Memory B cell (primary cell): ENCODE measurements at regions not wholly inside any gene's neighbourhood (a gene's known extent, or its start where the extent isn't known, plus 50 kb on each side); places are given as distances from the start of the nearest gene placed in this dataset.

Experiments
- ATAC-seq: fragments of 150-1000 bp; cut with Tn5 transposase; 2 replicates; pipeline ENCODE4 v1.10.0; 2021; ENCODE audit warnings: low read depth, mild to moderate bottlenecking, moderate library complexity
- DNase-seq, 2 donors: peaks; one replicate each; pipeline ENCODE4 v3.0.0; 2022; ENCODE audit warnings: low spot score in 2 of 2
- H3K27ac Mint-ChIP-seq: one replicate; pipeline ENCODE4 v1.8.0; 2022; ENCODE audit warnings: mild to moderate bottlenecking, moderate library complexity, mixed read lengths
- H3K27me3 Mint-ChIP-seq: one replicate; pipeline ENCODE4 v1.8.0; 2022; ENCODE audit warnings: mixed read lengths
- H3K36me3 Mint-ChIP-seq: one replicate; pipeline ENCODE4 v1.8.0; 2022; ENCODE audit warnings: mild to moderate bottlenecking, mixed read lengths
- H3K4me1 Mint-ChIP-seq: one replicate; pipeline ENCODE4 v1.8.0; 2022; ENCODE audit warnings: mixed read lengths
- H3K4me3 Mint-ChIP-seq: one replicate; pipeline ENCODE4 v1.8.0; 2022; ENCODE audit warnings: mild to moderate bottlenecking, moderate library complexity, mixed read lengths
- H3K9me3 Mint-ChIP-seq: one replicate; pipeline ENCODE4 v1.8.0; 2022; ENCODE audit warnings: mixed read lengths

DNA sequence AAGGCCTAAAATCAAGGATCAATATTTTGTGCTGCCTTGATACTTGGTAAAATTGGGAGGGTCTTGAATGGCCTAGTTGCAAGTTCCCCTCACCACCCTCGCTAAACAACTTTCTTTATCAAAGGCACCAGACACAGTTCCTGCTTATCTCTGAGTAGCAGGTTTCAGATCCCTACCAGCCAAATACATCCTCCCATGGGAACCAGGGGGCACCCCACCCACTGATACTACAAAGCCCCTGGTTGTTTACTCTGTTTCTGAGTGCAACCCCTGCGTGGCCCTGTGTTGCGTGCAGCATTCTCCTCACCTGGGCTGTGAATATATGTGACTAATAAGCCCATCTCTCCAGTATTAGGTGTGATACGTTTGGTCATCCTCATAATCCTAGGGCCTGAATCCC, 314.9 kb downstream of the DRD1 start:
- H3K27me3 Mint-ChIP-seq = no peaks in the 10 kb centered on the region
- H3K4me3 Mint-ChIP-seq = no peak overlapping the region
- ATAC-seq (no peak), DNase-seq (no peak)
- no peaks in the 10 kb centered on the region for H3K4me1 Mint-ChIP-seq
- H3K9me3 Mint-ChIP-seq = peaks cover 4% of the 10 kb centered on the region
- H3K27ac Mint-ChIP-seq = no peak overlapping the region
- H3K36me3 Mint-ChIP-seq = no peaks in the 10 kb centered on the region

DNA sequence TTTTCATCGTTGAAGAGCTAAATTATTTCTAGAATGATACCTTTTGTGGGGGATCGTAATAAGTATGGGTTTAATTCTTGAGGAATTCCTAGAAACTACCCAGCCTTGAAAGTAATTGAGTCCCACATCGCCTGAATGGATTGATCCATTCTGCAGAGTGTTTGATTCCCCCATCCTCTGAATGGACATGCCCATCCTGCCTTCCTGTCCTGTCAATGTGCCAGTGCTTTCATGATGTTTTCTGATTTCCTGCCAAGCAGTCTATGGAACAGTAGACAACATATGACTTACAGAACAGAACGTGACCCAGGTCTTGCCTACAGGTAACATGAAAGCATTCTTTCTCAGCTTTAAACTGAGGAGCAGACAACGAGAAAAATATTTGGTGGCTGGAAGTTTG, 319.2 kb downstream of the DRD1 start:
- Mint-ChIP-seq H3K27me3 (no peaks in the 10 kb centered on the region), H3K27ac (no peak overlapping the region), H3K4me3 (no peak overlapping the region), H3K36me3 (no peaks in the 10 kb centered on the region), H3K4me1 (no peaks in the 10 kb centered on the region), H3K9me3 (no peaks in the 10 kb centered on the region)
- no peak for DNase-seq
- no peak for ATAC-seq

DNA sequence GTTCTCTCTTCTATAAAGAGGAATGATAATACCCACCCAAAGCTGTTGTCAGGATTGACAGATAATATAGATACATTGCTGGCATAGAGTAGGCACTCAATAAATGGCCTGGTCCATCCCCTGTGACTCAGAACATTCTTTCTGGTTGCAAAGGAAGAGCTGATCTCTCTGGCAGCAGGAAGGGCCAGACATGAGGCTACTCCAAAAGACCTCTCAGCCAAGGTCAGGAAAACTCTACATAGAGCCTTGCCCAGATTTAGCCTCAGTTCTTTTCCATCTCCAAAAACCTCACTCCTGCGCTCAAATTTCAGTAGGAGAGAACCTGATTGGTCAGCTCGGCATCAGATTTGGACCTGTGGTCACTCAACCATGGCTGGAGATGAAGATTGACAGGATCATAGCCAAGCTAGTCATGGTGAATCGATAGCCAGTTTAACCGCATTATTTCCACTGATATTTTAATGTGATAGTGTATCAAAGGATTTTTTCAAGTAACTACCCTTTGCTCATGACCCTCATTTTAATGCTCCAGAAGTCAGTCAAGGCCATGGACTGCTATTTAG, 319.6 kb downstream of the DRD1 start:
- Mint-ChIP-seq H3K27me3 (no peaks in the 10 kb centered on the region), H3K4me1 (no peaks in the 10 kb centered on the region), H3K9me3 (no peaks in the 10 kb centered on the region), H3K36me3 (no peaks in the 10 kb centered on the region), H3K27ac (no peak overlapping the region), H3K4me3 (no peak overlapping the region)
- DNase-seq (no peak), ATAC-seq (no peak)

DNA sequence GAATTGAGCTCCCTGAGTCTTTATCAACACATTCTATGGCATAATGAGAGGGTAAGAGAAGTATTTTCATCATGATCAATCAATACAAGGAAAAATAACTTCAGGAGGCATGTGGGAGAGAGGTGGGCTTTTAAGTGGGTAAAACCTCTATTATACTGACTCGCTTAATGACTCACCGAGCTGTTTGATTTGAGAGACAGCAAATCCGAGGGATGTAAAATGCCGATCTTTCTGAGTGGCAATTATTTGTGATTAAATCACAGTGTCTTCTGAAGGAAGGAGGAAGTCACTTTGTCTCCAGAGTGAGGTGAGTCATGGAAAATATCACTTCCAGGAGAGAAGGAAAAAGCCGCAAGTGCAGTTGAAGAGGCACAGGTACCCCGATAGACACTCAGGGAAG, 320.4 kb downstream of the DRD1 start:
- ATAC-seq = no peak
- H3K4me1 Mint-ChIP-seq = no peaks in the 10 kb centered on the region
- no peaks in the 10 kb centered on the region for H3K27me3 Mint-ChIP-seq
- no peak overlapping the region for H3K27ac Mint-ChIP-seq
- H3K9me3 Mint-ChIP-seq = no peaks in the 10 kb centered on the region
- no peak for DNase-seq
- no peaks in the 10 kb centered on the region for H3K36me3 Mint-ChIP-seq
- H3K4me3 Mint-ChIP-seq = no peak overlapping the region

DNA sequence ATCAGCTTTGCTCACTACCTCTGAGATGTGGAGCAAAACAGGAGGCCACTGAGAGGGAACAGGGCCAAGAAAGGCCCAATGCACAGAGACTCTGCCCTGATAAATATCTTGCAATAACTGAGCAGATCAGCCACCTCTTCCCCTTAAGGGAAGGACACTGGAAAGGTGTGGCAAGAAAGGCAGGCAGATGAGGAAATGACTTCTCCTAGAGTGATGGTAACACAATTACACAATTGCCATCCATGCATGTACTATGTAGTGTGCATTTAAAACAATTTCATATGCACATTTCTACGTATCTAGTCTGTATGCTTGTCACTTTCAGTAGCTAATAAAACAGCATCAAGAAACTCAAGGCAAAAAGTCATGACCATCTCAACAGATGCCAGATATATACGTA, 322.5 kb downstream of the DRD1 start:
- Mint-ChIP-seq H3K27ac (no peak overlapping the region), H3K27me3 (peaks cover 2% of the 10 kb centered on the region), H3K9me3 (no peaks in the 10 kb centered on the region), H3K4me1 (no peaks in the 10 kb centered on the region), H3K36me3 (no peaks in the 10 kb centered on the region), H3K4me3 (no peak overlapping the region)
- DNase-seq (no peak), ATAC-seq (no peak)

DNA sequence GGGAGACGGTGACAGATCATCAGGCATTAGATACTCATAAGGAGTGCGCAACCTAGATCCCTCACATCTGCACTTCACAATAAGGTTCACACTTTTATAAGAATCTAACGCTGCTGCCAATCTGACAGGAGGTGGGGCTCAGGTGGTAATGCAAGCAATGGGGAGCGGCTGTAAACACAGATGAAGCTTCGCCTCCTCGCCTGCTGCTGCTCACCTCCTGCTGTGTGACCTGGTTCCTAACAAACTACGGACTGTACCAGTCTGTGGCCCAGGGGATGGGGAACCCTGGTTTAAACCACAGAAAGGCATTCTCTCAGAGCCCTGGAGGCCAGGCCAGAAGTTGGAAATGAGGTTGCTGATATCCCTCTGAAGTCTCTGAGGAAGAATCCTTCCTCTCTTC, 323.6 kb downstream of the DRD1 start:
- Mint-ChIP-seq H3K27ac (no peak overlapping the region), H3K27me3 (peaks cover 2% of the 10 kb centered on the region), H3K4me3 (no peak overlapping the region), H3K36me3 (no peaks in the 10 kb centered on the region), H3K9me3 (no peaks in the 10 kb centered on the region), H3K4me1 (no peaks in the 10 kb centered on the region)
- ATAC-seq (no peak), DNase-seq (no peak)

DNA sequence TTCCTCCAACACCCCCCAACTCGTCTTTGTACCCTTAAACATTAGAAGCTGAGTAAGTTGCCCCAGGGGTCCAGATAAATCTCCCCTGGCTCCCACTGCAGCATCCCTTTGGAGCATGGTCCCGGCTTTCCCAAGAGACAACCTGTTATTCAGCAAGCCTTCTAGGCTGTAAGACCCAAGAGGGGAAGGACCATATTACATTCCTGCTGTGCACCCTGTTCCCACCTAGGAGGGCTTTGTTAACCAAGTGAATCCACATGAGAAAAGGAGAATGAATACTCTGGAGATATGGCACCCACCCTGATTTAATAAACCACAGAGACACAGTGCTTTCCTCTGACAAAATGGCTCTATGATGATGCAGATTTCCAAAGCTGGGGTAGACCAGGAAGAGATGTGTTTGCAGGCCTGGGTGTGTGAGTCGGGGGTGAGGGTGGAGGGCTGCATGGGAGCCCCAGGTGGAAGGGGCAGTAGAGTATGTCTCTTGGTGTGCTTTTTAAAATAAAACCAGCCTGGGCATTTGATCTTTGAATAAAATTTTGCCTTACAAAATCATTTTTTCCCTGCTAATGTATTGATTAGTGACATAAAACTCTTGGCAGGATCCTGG, 325.2 kb downstream of the DRD1 start:
- H3K4me3 Mint-ChIP-seq = no peak overlapping the region
- ATAC-seq (no peak), DNase-seq (no peak)
- no peaks in the 10 kb centered on the region for H3K36me3 Mint-ChIP-seq
- H3K4me1 Mint-ChIP-seq = no peaks in the 10 kb centered on the region
- H3K27ac Mint-ChIP-seq = no peak overlapping the region
- H3K27me3 Mint-ChIP-seq = peaks cover 4% of the 10 kb centered on the region
- H3K9me3 Mint-ChIP-seq = peaks cover 2% of the 10 kb centered on the region

DNA sequence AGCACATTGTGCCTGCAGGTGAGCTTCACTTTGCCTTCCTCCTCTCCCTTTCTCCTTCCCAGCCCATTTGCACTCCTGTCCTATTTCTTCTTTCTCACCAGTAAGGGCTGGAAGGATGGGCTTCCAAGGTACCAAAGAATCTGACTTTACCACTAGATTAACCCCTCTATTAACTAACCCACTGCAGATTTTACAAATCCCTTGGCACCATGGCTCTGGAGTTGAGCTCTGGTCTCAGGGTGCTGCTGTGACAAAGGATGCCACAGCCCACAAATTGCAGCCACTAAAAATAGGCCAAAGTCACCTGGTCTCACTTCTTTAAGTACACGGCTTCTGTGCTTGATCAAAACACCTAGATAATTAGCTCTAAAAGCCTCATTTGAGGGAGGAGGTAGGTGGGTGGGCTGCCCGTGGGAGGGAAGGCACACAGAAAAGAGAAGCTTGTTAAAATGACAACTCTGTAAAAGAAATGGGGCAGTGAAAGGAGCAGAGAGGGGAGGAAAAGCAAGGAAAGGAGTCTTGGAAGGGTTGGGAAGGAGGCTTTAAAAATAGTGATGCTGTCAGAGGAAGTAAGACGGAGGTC, 327.4 kb downstream of the DRD1 start:
- no peak for ATAC-seq
- Mint-ChIP-seq H3K4me1 (no peaks in the 10 kb centered on the region), H3K9me3 (peaks cover 2% of the 10 kb centered on the region), H3K4me3 (no peak overlapping the region), H3K36me3 (no peaks in the 10 kb centered on the region), H3K27ac (no peak overlapping the region), H3K27me3 (peaks cover 4% of the 10 kb centered on the region)
- no peak for DNase-seq

DNA sequence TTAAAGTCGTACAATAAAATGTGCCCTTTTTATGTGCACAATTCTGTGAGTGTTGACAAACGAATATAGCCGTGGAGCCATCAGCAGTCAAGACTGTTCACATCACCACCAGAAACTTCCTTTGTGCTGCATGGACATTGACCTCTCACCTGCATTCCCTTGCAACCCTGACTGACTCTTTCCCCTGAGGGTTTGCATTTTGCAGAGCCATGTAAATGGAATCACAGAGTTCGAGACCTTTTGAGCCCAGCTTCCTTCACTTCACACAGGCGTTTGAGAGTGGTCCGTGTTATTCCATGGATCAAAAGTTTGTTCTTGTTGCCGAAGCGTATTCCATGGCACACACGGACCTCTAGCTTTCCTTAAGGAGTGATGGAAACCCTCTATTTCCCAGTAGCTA, 328.2 kb downstream of the DRD1 start:
- Mint-ChIP-seq H3K4me1 (no peaks in the 10 kb centered on the region), H3K4me3 (no peak overlapping the region), H3K27ac (no peak overlapping the region), H3K36me3 (no peaks in the 10 kb centered on the region), H3K9me3 (peaks cover 2% of the 10 kb centered on the region), H3K27me3 (peaks cover 4% of the 10 kb centered on the region)
- ATAC-seq = no peak
- DNase-seq = no peak

DNA sequence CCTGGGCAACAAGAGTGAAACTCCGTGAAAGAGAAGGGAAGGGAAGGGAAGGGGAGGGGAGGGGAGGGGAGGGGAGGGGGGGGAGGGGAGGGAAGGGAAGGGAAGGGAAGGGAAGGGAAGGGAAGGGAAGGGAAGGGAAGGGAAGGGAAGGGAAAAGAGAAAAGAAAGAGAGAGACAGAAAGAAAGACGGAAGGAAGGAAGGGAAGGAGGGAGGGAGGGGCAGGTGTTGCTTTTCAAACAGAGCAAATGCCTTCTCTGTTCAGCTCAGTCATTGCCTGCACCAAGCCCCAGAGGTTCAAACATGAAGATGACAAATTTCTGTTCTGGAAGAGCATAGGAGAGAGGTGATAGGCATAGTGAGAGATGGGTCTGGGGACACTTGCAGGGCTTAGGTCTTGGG, 330.0 kb downstream of the DRD1 start:
- DNase-seq = no peak
- H3K9me3 Mint-ChIP-seq = peaks cover 4% of the 10 kb centered on the region
- H3K27ac Mint-ChIP-seq = no peak overlapping the region
- H3K27me3 Mint-ChIP-seq = peaks cover 4% of the 10 kb centered on the region
- no peak for ATAC-seq
- no peaks in the 10 kb centered on the region for H3K4me1 Mint-ChIP-seq
- no peaks in the 10 kb centered on the region for H3K36me3 Mint-ChIP-seq
- H3K4me3 Mint-ChIP-seq = no peak overlapping the region

DNA sequence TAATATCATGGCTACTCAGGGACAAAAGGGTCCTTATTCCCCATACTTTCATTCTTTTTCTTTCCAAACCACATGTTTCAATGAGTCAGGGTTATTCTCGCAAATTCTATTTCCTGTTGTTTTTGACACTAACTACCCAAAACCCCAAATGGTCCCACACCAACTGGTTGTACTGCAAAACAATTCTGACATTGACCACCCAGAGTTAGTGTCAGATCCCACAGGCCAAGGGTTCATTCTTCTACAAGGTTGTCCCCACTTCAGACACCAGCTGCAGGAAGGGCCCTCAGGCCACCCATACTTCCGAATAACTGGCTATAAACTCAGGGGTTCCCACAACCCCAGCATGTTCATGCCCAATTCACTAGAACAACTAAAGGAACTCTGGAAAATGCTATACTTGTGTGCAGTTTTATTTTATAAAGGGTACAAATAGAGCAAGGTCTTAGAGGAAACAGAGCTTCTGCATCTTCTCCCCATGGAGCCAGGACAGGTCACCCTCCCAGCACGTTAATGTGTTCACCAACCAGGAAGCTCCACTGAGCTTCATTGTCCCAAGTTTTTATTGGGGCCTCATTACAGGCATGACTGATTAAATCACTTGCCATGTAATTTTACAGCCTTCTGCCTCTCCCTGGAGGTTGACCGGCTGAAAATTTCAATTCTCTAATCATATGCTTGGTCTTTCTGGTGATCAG, 334.8 kb downstream of the DRD1 start:
- H3K27ac Mint-ChIP-seq = no peak overlapping the region
- H3K9me3 Mint-ChIP-seq = peaks cover 2% of the 10 kb centered on the region
- ATAC-seq = no peak
- H3K4me1 Mint-ChIP-seq = no peaks in the 10 kb centered on the region
- no peak overlapping the region for H3K4me3 Mint-ChIP-seq
- no peaks in the 10 kb centered on the region for H3K27me3 Mint-ChIP-seq
- H3K36me3 Mint-ChIP-seq = no peaks in the 10 kb centered on the region
- no peak for DNase-seq

DNA sequence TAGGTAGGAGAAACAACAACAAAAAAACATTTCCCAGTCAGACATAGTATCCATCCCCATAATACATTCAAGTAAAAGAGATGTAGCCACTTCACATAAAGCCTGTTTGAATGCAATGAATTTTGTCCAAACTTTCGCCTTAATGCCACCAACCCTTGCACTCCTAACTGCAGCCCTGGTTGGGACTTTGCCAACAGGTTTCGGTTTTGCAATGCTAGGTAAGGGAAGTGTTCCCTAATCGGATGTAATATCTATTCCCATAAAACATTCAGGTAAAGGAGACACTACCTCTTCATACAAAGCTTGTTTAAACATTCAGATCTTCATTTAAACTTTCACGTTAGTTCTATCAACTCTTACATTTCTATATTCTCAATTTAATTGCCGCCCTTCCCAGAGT, 336.1 kb downstream of the DRD1 start:
- DNase-seq (no peak), ATAC-seq (no peak)
- Mint-ChIP-seq H3K4me1 (no peaks in the 10 kb centered on the region), H3K4me3 (no peak overlapping the region), H3K27ac (no peak overlapping the region), H3K36me3 (no peaks in the 10 kb centered on the region), H3K9me3 (peaks cover 2% of the 10 kb centered on the region), H3K27me3 (no peaks in the 10 kb centered on the region)

DNA sequence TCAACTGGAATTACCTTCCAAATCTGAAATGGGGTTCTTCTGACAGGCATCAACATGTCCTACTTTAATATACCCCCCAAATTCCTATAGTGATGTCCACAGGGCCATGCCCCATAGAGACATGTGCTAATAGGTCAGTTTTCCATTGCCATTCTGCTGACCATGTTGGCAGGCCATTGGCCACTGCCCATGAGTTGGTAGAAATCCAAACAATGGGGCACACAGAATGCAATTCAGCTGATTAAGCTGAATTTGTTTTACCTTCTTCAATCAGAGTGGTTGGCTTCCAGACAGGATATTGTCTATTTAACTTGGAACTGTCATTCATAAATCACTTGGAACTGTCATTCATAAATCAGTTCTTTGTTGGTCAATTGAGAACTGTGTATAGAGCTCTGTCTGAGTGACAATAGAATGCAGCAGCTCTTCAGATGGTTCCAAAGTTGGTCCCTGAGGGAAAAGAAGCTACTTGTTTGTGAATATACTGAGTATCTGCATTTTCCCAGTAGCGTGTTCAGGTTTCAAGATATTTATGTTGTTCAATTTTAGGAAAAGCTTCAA, 336.9 kb downstream of the DRD1 start:
- H3K4me1 Mint-ChIP-seq = no peaks in the 10 kb centered on the region
- peaks cover 3% of the 10 kb centered on the region for H3K27me3 Mint-ChIP-seq
- no peak overlapping the region for H3K27ac Mint-ChIP-seq
- no peaks in the 10 kb centered on the region for H3K36me3 Mint-ChIP-seq
- no peak overlapping the region for H3K4me3 Mint-ChIP-seq
- ATAC-seq = no peak
- no peak for DNase-seq
- H3K9me3 Mint-ChIP-seq = peaks cover 5% of the 10 kb centered on the region

DNA sequence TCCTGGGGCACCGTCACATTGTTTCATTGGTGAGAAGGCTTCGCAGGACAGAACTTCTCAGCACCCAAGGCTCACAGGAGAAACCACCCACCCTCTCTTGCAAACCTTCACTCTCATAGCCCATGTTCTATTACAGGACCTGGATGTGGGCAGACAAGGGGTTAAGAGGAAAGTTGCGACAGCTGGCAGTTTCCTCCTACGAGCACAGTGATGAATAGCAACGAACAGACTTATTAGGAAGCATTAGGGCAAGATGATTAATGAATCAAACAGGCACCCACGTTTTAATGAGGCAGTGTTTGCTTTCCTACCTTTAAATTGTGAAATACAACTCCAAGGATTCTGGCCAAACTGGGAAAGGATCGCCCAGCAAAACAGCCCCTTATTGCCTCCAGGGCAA, 339.3 kb downstream of the DRD1 start:
- H3K4me1 Mint-ChIP-seq = no peaks in the 10 kb centered on the region
- H3K4me3 Mint-ChIP-seq = no peak overlapping the region
- DNase-seq (no peak), ATAC-seq (no peak)
- no peak overlapping the region for H3K27ac Mint-ChIP-seq
- peaks cover 3% of the 10 kb centered on the region for H3K27me3 Mint-ChIP-seq
- H3K9me3 Mint-ChIP-seq = peaks cover 4% of the 10 kb centered on the region
- H3K36me3 Mint-ChIP-seq = no peaks in the 10 kb centered on the region
